ENCODE measurements at regions not wholly inside any gene's neighbourhood (a gene's known extent, or its start where the extent isn't known, plus 50 kb on each side); places are given as distances from the start of the nearest gene placed in this dataset.

- TF ChIP-seq E2F8 (IDR thresholded peaks at IDR 0.05; ENCODE audit: low read depth, partially characterized antibody) (no peak), COPS2 (conservative IDR thresholded peaks at IDR 0.05) (no peak), HDAC1 (IDR thresholded peaks at IDR 0.05) (no peak), NFRKB (IDR thresholded peaks at IDR 0.05; ENCODE audit: low read depth) (no peak), EHMT2 (IDR thresholded peaks at IDR 0.05) (no peak), CHD4 (IDR thresholded peaks at IDR 0.05; ENCODE audit: insufficient read depth, insufficient replicate concordance, low read depth, low read length, poor library complexity, severe bottlenecking) (no peak)
Observed at GRCh38 chr12:77625441-77625840, 205.3 kb upstream of the NAV3 start (continued).

GRCh38 chr12:77619425-77619824, 211.3 kb upstream of the NAV3 start:
- no peak overlapping the region for H3K4me3 ChIP-seq
- no peak overlapping the region for H3K4me2 ChIP-seq (ENCODE audit: insufficient read depth, low read length)
- POLR2A ChIA-PET = no interaction called here
- BruUV-seq (replicated peaks) = no TSS peak
- no peak overlapping the region for H2AFZ ChIP-seq (ENCODE audit: low read depth, low read length)
- no peaks in the 10 kb centered on the region; the same call in 1 of the 2 replicates for H3K9me3 ChIP-seq (replicated peaks; ENCODE audit: control insufficient read depth, insufficient read depth, low read depth, low read length)
- no peak overlapping the region for H3K27ac ChIP-seq (ENCODE audit: extremely low read depth, low read depth, low read length)
- intact Hi-C loops (cut with micrococcal nuclease) (no loop called here), in situ Hi-C loops (cut with MboI) (no loop called here)
- no peak for FAIRE-seq
- TF ChIP-seq RFX5 (IDR thresholded peaks at IDR 0.05; ENCODE audit: low read depth, low read length) (no peak), JUN (IDR thresholded peaks at IDR 0.05; ENCODE audit: borderline replicate concordance, low read depth, low read length) (no peak), JUN (CRISPR knock-in tag; IDR thresholded peaks at IDR 0.05; ENCODE audit: borderline replicate concordance) (no peak), MAFG (tag; conservative IDR thresholded peaks at IDR 0.05) (no peak), E2F1 (CRISPR knock-in tag; IDR thresholded peaks at IDR 0.05) (no peak), ZBTB7A (IDR thresholded peaks at IDR 0.05; ENCODE audit: borderline replicate concordance, control insufficient read depth, low read depth, low read length) (no peak), CEBPG (CRISPR knock-in tag; IDR thresholded peaks at IDR 0.05) (no peak), CEBPG (tag; conservative IDR thresholded peaks at IDR 0.05 in 1 of 2, IDR thresholded peaks at IDR 0.05 in 1 of 2) (no peak)
- 0% methylated on average over 3 of the region's 3 CpGs for WGBS (ENCODE audit: insufficient coverage, low coverage, missing lambda C conversion rate)
- H3K9ac ChIP-seq (ENCODE audit: insufficient read depth in 1 of 2, low read depth in 2 of 2, low read length in 2 of 2) = no peak overlapping the region
- H3K27me3 ChIP-seq (ENCODE audit: control insufficient read depth in 2 of 2, insufficient read depth in 2 of 2, low read length in 2 of 2) = no peaks in the 10 kb centered on the region
- no peaks in the 10 kb centered on the region for H4K20me1 ChIP-seq (replicated peaks; ENCODE audit: control insufficient read depth, insufficient read depth, low read length)
- H3K36me3 ChIP-seq (ENCODE audit: control insufficient read depth, insufficient read depth, low read length) = no peaks in the 10 kb centered on the region
- DNase-seq (ENCODE audit: extremely low read depth in 1 of 4, low spot score in 3 of 4) = no peak
- no peaks in the 10 kb centered on the region for H3K79me2 ChIP-seq (ENCODE audit: control insufficient read depth, insufficient read depth, low read length)
- CTCF ChIA-PET (ENCODE audit: low intra/inter-chr PET ratio) = no interaction called here
- no peaks in the 10 kb centered on the region for H3K4me1 ChIP-seq (replicated peaks in 1 of 2; ENCODE audit: control insufficient read depth in 2 of 2, insufficient read depth in 2 of 2, low read length in 2 of 2)
- no peak for ATAC-seq
- no peaks in the 10 kb centered on the region for H3K9me1 ChIP-seq (ENCODE audit: control insufficient read depth, insufficient read depth, low read length)
